ENCODE measurements at regions not wholly inside any gene's neighbourhood (a gene's known extent, or its start where the extent isn't known, plus 50 kb on each side); places are given as distances from the start of the nearest gene placed in this dataset.

DNA sequence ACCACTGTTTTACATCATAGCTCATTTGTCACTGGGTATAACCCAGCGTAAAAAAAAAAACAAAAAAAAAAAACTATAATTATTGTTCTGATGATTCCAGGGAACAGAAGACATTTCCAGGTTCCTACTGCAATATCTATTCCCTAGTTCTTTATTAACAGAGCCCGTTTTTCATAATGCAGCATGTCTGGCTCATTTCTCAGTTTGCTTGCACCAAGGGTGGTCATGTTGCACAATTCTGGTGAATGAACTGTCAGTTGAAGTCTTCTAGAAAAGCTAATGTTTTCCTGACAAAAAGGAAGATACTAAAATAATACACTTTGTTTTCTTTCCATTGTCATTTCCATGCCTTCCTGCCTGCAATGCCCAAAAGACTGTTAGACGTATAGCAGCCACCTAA is 180.1 kb downstream of the RDH14 start (continued):
- no peak for TF ChIP-seq KDM4A (IDR thresholded peaks at IDR 0.05; ENCODE audit: low read depth, low read length, severe bottlenecking)
- no peak for TF ChIP-seq RXRA (IDR thresholded peaks at IDR 0.05; ENCODE audit: insufficient read depth, low read depth, low read length)
- TF ChIP-seq BRCA1 (IDR thresholded peaks at IDR 0.05; ENCODE audit: low read depth, low read length) = no peak
- TF ChIP-seq YY1 (IDR thresholded peaks at IDR 0.05; ENCODE audit: low read depth, low read length) = no peak
- no peak for TF ChIP-seq CREB1 (IDR thresholded peaks at IDR 0.05)
- no peak for TF ChIP-seq POU5F1 (IDR thresholded peaks at IDR 0.05; ENCODE audit: low read depth, low read length)
- TF ChIP-seq CEBPB (IDR thresholded peaks at IDR 0.05; ENCODE audit: low read depth, low read length) = no peak
